NCI-H82 treated with DMSO at 0.1 percent for 48 hours (cell line): ENCODE measurements at regions not wholly inside any gene's neighbourhood (a gene's known extent, or its start where the extent isn't known, plus 50 kb on each side); places are given as distances from the start of the nearest gene placed in this dataset.
"Not testable (repeated sequence)": the region's sequence is repeated elsewhere in the genome, so short reads cannot be mapped to it uniquely, and the experiment has no call there.

Experiments used
- DNase-seq: peaks from one replicate; lab custom pipeline; 2025; ENCODE audit not compliant: unreplicated experiment; lab: John Stamatoyannopoulos, UW

GRCh38 chr18:39454866-39455265 lies 1889.3 kb upstream of the CELF4 start:
- DNase-seq = no peak

- DNase-seq = no peak
Measured at GRCh38 chr18:39453882-39454281, 1888.3 kb upstream of the CELF4 start.

GRCh38 chr18:39453356-39453755 lies 1887.8 kb upstream of the CELF4 start:
- no peak for DNase-seq

GRCh38 chr18:39450958-39451357 lies 1885.4 kb upstream of the CELF4 start:
- DNase-seq = no peak

GRCh38 chr18:39449566-39449965 lies 1884.0 kb upstream of the CELF4 start:
- no peak for DNase-seq

- DNase-seq = no peak
Measured at GRCh38 chr18:39448942-39449341, 1883.3 kb upstream of the CELF4 start.

GRCh38 chr18:39444957-39445356 lies 1879.4 kb upstream of the CELF4 start:
- DNase-seq = not testable (repeated sequence)

GRCh38 chr18:39441648-39442047 lies 1876.0 kb upstream of the CELF4 start:
- no peak for DNase-seq

GRCh38 chr18:39435996-39436395 lies 1870.4 kb upstream of the CELF4 start:
- no peak for DNase-seq

GRCh38 chr18:39435209-39435608 lies 1869.6 kb upstream of the CELF4 start:
- DNase-seq = no peak

- no peak for DNase-seq
Measured at GRCh38 chr18:39434223-39434920, 1868.8 kb upstream of the CELF4 start.

- peak; percentile 35 for DNase-seq
Measured at GRCh38 chr18:39425172-39425850, 1859.7 kb upstream of the CELF4 start.

GRCh38 chr18:39424261-39424660 lies 1858.7 kb upstream of the CELF4 start:
- no peak for DNase-seq

GRCh38 chr18:39421276-39421675 lies 1855.7 kb upstream of the CELF4 start:
- no peak for DNase-seq

GRCh38 chr18:39419315-39419714 lies 1853.7 kb upstream of the CELF4 start:
- DNase-seq = no peak

GRCh38 chr18:39415471-39415870 lies 1849.9 kb upstream of the CELF4 start:
- no peak for DNase-seq

- no peak for DNase-seq
Measured at GRCh38 chr18:39414009-39414700, 1848.6 kb upstream of the CELF4 start.

- DNase-seq = no peak
Measured at GRCh38 chr18:39406941-39407340, 1841.3 kb upstream of the CELF4 start.

- DNase-seq = no peak
Measured at GRCh38 chr18:39403121-39403520, 1837.5 kb upstream of the CELF4 start.

GRCh38 chr18:39399662-39400061 lies 1834.1 kb upstream of the CELF4 start:
- DNase-seq = no peak

GRCh38 chr18:39396168-39396567 lies 1830.6 kb upstream of the CELF4 start:
- DNase-seq = no peak

- DNase-seq = peak; percentile 54
Measured at GRCh38 chr18:39389800-39390379, 1824.3 kb upstream of the CELF4 start.
